HG02870 (cell line): ENCODE measurements at regions not wholly inside any gene's neighbourhood (a gene's known extent, or its start where the extent isn't known, plus 50 kb on each side); places are given as distances from the start of the nearest gene placed in this dataset.
"Not testable (repeated sequence)": the region's sequence is repeated elsewhere in the genome, so short reads cannot be mapped to it uniquely, and the experiment has no call there.

Source experiments
- ATAC-seq: cut with Tn5 transposase; IDR thresholded peaks from one replicate; pipeline ENCODE4 v1.9.1; 2021; ENCODE audit warnings: mild to moderate bottlenecking, moderate library complexity; ENCODE audit not compliant: unreplicated experiment

- ATAC-seq, result no peak
Observed at GRCh38 chr13:110010404-110011138, 224.2 kb upstream of the IRS2 start.

DNA sequence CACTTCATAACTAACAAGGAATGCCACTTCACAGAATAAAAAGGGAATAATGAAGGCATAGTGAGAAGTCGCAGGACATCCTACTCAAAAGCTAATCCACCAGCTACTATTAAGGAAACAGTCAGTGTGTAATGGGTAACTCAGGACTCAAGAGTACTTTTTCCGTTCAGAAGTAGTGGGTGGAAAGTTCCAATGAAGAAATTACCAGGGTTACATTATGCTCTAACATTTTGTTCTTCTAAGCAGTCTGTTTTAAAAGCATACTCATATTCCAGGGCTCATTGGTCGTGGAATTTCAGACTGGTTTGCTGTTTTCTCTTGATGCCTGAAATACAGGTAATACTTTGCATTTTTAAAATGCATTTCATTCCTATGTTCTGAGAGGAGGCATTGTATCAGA is 222.4 kb upstream of the IRS2 start:
- no peak for ATAC-seq

DNA sequence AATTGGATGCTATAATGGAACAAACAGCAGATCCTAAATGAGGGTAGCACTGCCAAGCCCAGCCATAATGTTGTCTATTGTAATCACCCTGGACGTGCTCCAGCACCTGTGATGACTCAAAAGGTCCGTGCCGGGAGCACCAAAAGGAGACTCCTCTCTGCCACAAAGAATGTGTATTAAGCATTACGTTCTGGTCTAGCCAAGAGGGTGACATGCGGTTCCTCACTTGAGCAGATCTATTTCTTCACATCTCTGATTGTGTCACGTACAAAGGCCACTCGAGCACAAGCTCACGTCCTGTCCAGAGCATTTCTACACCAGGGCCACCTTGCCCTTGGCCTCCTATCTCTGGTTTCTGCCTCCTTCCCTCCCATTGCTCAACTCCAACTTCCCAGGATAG is 219.9 kb upstream of the IRS2 start:
- no peak for ATAC-seq

DNA sequence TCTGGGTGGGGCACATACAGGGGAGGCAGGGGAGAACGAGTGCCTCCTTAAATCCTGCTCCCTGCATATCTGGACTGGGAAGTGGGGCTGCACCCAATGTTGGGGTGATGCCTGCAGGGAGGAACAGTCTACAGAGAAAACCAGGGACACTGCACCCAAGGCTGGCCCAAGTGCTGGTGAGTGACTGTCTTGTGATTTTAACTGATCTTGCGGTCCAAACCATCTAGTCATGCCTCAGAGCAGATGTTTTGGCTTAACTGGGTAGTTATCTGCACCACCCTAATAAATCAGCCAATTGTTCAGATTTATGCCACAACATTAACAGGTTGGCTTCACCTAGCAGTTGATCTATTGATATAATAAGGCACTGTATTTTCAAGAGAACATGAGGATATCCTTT is 219.2 kb upstream of the IRS2 start:
- no peak for ATAC-seq

DNA sequence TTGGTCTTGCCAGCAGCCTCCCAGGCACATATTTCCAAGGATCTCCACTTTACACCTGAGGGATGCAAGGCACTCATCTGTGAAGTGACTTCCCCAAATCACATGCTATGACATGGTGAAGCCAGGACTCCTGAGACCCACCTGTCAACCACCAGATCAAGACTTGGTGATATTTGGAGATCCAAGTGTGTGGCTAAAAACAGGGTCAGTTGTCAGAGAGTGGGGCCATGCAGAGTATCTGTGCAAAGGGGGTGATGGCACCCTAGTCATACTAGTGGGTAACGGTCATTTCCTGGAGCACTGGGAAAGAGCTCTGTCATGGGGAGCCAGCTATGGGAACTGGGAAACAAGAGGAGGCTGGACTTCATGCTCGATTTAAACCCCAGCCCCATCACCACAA is 218.4 kb upstream of the IRS2 start:
- ATAC-seq, result no peak

- ATAC-seq, result no peak
Observed at GRCh38 chr13:110001670-110002275, 215.4 kb upstream of the IRS2 start.

DNA sequence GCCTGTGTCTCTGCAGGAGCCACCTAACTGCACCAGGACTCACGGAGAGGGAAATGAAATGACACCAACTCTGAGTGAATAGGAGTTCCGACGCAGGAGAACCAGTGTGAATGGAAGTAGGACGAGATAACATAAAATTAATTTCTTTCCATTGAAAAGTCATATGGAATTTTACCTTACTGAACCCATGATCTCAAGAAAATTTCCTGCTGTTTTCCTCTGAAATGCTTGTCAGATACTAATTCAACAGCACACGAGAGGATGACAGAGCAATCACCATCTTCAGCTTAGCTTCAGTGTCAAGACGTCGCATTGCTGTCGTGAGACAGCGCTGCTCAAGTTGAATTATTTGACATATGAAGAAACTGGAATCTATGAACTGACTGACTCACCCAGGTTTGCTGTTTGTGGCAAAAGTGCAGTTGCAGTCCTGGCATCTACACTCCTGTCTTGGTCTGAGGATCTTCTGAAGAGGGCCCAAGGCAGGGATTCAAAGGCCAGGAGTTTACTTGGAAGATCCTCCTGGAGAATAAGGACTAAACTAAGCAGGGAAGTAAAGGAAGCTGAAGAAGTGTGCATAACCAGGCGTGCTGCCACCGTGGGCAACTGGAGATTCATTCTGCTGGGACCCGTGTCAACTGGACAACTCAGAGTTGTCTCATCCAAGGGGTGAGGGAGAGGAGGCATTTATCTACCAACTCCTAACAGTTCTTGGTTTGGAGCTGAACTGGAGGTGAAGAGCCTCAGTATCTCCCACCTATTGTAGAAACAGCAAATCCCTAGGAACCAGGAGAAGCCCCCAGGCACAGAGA is 214.4 kb upstream of the IRS2 start:
- ATAC-seq, result no peak

DNA sequence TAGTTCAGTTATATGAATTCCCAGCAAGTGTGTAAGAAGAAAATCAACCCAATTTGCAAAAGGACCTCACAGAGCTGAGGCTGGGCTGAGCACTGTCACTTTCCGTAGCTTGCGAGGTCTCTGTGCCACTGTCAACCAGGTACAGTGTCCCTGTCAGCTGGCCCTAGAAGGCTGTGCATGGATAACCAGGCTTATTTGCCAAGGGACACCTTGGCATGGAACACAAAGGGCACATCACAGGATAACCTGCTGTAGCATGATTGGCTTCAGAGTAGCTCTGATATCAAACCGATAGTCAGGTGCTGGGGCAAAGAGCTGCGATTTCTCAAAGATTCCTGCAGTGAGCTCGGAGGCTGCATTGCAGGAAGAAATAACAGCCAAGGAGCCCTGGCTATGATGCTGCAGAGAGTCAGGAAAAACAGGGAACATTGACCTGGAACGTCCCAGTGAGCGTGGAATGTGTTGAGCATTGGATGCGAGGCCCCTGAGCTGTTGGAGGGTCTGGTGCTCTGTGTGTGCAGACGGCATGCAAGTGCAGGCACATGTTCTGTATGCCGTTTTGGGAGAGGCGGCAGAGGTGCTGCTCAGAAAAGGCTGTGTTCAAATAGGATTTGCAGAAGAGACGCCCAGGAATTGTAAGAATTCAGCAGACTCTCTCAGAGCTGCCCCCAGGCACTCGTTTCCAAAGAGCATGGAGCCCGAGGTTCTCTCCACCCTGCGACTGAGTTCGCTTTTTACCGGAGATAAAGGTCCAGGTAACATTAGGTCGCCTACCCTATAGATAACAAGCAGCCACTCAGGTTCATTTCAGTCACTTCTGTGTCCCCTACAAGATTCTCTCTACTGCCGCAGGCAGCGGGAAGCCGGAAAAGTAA is 213.5 kb upstream of the IRS2 start:
- no peak for ATAC-seq

- ATAC-seq, result no peak
Observed at GRCh38 chr13:109998684-109999533, 212.5 kb upstream of the IRS2 start.

DNA sequence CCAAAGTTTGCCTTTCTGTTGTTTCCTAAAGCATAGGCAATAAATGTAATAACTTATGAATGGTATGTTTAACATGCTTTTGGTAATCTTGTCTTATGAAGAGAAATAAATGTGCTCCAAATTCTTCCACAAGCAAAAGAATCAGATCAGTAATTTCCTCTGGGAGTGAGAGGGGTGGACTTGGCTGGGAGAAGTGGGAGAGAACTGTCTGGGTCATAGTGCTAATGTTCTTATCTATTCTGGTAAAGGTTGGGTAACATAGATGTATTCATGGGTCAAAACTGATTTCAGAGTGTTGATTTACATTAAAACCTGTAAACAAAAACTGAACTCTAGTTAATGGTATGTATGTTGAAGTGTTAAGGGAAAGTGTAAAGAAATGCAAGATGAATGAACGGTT is 211.7 kb upstream of the IRS2 start:
- no peak for ATAC-seq

GRCh38 chr13:109997056-109997595 is 210.7 kb upstream of the IRS2 start:
- not testable (repeated sequence) for ATAC-seq

DNA sequence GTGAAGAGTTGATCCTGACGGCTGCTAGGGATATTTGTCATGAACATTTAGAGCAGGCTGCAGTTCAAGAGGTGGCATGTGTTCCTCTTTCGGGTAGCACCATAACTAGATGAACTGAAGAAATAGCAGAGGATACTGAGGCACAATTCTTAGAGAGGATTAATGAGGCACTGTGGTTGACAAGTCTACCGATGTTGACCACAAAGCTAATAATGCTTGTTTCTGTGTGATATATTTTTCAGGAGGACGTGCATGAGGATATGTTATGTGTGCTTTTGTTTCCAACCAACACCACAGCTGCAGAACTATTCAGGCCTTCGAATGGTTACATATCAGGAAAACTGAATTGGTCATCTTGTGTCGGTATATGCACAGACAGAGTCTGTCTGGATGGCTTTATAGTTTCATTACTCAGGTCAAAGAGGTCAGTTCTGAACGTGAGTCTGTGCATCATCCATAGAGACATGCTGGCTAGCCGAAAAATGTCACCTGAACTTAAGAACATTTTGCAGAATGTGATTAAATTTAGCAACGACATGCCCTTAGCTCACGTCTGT is 210.1 kb upstream of the IRS2 start:
- no peak for ATAC-seq

DNA sequence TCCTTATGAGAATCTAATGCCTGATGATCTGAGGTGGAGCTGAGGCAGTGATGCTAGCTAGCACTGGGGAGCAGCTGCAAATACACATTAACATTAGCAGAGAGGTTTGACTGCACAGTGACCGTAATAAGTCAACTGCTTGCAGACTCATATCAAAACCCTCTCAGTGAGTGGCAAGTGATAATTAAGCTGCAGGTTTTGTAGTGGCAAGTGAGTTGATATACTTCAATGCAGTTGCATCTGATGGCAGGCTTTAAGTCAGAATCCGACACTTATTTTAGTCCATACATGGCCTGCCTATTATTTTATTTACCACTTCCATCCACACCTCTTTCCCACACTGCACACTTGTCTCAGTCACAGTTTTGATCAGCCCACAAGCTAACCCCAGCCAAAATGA is 209.2 kb upstream of the IRS2 start:
- ATAC-seq, result no peak

DNA sequence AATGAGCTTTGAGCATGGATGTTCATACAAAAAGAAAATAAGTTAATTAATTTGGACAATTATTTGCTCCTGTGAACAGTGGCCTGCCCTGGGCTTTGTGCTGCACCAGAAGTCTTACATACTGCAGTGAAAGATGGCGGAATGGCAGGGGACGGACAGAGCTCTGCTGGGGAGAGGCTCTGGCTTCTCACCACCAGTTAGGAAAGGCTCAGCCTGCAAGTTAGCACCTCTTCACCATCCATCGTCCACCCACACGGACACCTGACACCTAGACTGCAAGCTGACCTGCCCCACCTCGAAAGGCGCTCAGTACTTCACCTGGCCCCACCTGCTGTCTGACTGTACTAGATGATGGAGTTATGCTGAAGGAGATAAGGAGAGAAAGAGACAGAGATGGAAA is 203.9 kb upstream of the IRS2 start:
- no peak for ATAC-seq

- no peak for ATAC-seq
Observed at GRCh38 chr13:109989686-109990085, 203.3 kb upstream of the IRS2 start.

GRCh38 chr13:109989155-109989554 is 202.8 kb upstream of the IRS2 start:
- no peak for ATAC-seq

DNA sequence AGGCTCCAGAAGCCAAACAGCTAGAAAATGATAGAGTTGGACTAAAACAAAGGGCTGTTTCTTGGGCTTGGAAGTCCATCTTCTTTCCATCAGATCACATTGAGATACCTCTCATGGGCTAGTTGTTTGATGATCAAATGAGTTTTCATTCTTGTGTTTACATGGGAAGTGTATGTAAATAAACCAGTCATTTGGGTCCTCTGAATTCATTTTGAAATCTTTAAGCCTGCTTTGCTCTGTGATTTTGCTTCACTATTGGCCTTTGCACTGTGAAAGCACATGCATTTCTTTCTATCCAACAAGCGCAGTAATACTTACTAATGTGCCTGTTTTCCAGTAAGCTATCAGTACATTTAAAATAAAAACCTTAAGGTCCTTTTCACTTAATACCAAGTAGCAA is 200.5 kb upstream of the IRS2 start:
- no peak for ATAC-seq

GRCh38 chr13:109985871-109986450 is 199.6 kb upstream of the IRS2 start:
- ATAC-seq, result no peak

DNA sequence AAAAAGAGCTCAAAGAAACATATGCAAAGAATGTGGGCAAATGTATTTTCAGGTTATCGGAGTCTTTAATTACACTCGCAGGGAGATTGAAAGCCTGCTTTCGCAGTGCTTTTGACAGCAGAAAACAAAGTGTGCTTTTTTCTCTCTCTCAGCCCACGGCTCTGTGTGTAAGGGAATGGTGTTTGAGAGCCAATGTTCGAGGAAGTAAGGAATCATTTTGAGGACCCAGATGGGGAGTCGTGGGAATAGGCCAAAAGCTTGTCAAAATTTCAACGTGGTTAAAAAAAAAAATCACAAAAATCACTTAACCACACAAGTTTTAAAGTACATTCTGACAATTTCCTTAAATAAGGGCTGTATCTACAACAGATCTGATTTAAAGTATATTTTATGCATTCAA is 197.1 kb upstream of the IRS2 start:
- ATAC-seq, result no peak
